ENCODE measurements at regions not wholly inside any gene's neighbourhood (a gene's known extent, or its start where the extent isn't known, plus 50 kb on each side); places are given as distances from the start of the nearest gene placed in this dataset.

DNA sequence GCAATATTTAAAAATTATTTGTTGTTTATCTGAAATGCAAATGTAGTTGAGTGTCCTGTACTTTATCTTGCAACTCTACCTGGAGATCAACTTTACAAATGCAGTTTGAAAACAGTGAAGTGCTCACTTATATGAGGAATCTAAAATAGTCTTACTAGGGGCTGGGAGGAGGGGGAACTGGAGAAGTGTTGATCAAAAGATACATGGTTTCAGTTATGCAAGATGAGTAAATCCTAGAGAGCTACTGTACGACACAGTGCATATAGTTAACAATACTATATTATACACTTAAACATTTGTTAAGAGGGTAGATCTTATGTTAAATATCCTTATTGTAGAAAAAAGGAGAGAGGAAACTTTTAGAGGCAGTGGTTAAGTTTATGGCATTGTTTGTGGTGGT lies 241.9 kb downstream of the BCL11A start:
- Histone ChIP-seq H3K4me1 (ENCODE audit: insufficient read depth, low read length) (no peaks in the 10 kb centered on the region), H4K20me1 (ENCODE audit: insufficient read depth, low read length) (no peaks in the 10 kb centered on the region), H3K9me3 (ENCODE audit: low read depth, low read length) (no peaks in the 10 kb centered on the region), H3K4me3 (ENCODE audit: insufficient read depth, low read length) (no peak overlapping the region), H2AFZ (ENCODE audit: low read length) (no peak overlapping the region), H3K27ac (ENCODE audit: low read depth, low read length) (no peak overlapping the region), H3K27me3 (ENCODE audit: insufficient read depth, low read length) (no peaks in the 10 kb centered on the region), H3K36me3 (ENCODE audit: insufficient read depth, low read length) (no peaks in the 10 kb centered on the region), H3K79me2 (ENCODE audit: insufficient read depth, low read length) (no peaks in the 10 kb centered on the region), H3K4me2 (ENCODE audit: insufficient read depth, low read length) (no peak overlapping the region)
- TF ChIP-seq, protein P1, sequence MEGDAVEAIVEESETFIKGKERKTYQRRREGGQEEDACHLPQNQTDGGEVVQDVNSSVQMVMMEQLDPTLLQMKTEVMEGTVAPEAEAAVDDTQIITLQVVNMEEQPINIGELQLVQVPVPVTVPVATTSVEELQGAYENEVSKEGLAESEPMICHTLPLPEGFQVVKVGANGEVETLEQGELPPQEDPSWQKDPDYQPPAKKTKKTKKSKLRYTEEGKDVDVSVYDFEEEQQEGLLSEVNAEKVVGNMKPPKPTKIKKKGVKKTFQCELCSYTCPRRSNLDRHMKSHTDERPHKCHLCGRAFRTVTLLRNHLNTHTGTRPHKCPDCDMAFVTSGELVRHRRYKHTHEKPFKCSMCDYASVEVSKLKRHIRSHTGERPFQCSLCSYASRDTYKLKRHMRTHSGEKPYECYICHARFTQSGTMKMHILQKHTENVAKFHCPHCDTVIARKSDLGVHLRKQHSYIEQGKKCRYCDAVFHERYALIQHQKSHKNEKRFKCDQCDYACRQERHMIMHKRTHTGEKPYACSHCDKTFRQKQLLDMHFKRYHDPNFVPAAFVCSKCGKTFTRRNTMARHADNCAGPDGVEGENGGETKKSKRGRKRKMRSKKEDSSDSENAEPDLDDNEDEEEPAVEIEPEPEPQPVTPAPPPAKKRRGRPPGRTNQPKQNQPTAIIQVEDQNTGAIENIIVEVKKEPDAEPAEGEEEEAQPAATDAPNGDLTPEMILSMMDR (IDR thresholded peaks at IDR 0.05; ENCODE audit: extremely low read depth, low read depth, low read length) = no peak
- no peak for DNase-seq (ENCODE audit: insufficient read length, low spot score, missing footprints)

DNA sequence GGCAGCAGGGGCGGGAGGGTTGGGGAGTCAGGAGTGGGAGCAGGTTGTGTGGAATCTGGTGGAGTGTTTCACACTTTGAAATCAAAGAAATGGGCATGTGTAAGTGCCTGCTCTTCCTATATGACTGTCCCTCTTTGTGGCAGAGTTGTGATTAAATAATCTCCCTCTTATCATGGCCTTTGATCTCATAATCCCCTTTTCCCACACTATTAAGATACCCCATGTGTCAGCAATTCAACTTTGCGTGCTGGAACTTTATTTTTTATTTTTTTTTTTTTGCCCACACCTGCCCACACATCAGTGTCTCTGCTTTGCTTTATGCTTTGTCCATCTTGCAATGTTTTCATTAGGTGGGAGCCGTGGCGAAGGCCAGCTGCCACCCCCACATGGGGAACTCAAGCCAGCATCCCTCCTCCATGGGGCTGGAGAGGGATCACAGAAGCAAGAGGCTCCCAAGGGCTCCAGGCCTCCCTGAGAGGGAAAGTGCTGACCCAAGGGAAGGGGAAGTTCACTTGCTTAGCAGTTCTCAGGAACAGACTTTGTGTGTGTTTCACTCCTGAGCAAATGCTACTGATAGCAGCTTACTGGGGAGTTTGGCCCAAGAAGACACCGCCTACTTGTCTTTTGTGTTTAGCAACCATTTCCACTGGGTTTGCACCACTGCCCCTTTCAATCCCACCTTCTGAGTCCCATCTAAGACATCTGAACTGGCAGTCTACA lies 243.4 kb downstream of the BCL11A start:
- Histone ChIP-seq H3K4me2 (ENCODE audit: insufficient read depth, low read length) (no peak overlapping the region), H3K4me3 (ENCODE audit: insufficient read depth, low read length) (no peak overlapping the region), H3K4me1 (ENCODE audit: insufficient read depth, low read length) (no peaks in the 10 kb centered on the region), H3K79me2 (ENCODE audit: insufficient read depth, low read length) (no peaks in the 10 kb centered on the region), H3K36me3 (ENCODE audit: insufficient read depth, low read length) (no peaks in the 10 kb centered on the region), H3K9me3 (ENCODE audit: low read depth, low read length) (no peaks in the 10 kb centered on the region), H2AFZ (ENCODE audit: low read length) (no peak overlapping the region), H3K27ac (ENCODE audit: low read depth, low read length) (no peak overlapping the region), H3K27me3 (ENCODE audit: insufficient read depth, low read length) (no peaks in the 10 kb centered on the region), H4K20me1 (ENCODE audit: insufficient read depth, low read length) (no peaks in the 10 kb centered on the region)
- TF ChIP-seq, protein P1 (IDR thresholded peaks at IDR 0.05; ENCODE audit: extremely low read depth, low read depth, low read length) = no peak
- DNase-seq (ENCODE audit: insufficient read length, low spot score, missing footprints) = no peak

DNA sequence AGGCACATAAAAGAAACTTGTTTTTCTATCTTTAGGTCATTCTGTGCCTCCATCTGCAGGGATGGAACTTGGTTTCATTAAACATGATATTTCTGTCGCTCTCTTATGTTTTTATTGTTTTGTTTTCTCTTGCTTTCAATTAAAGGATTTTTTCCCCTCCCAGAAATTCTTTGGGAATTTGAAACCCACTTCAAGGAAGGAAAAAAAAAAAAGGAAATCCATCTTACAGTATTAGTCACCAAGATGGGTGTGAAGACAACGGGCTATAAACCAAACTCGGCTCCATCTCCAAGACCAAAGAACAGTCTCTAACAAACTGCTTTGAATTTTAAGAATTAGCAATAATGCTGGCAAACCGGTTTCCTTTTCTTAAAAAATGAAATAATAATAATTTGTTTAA lies 244.1 kb downstream of the BCL11A start:
- H3K9me3 ChIP-seq (ENCODE audit: low read depth, low read length) = no peaks in the 10 kb centered on the region
- TF ChIP-seq, protein P1 (IDR thresholded peaks at IDR 0.05; ENCODE audit: extremely low read depth, low read depth, low read length) = no peak
- H3K4me1 ChIP-seq (ENCODE audit: insufficient read depth, low read length) = no peaks in the 10 kb centered on the region
- H3K4me3 ChIP-seq (ENCODE audit: insufficient read depth, low read length) = no peak overlapping the region
- H3K79me2 ChIP-seq (ENCODE audit: insufficient read depth, low read length) = no peaks in the 10 kb centered on the region
- no peak overlapping the region for H2AFZ ChIP-seq (ENCODE audit: low read length)
- no peak for DNase-seq (ENCODE audit: insufficient read length, low spot score, missing footprints)
- no peaks in the 10 kb centered on the region for H3K27me3 ChIP-seq (ENCODE audit: insufficient read depth, low read length)
- no peaks in the 10 kb centered on the region for H3K36me3 ChIP-seq (ENCODE audit: insufficient read depth, low read length)
- H3K4me2 ChIP-seq (ENCODE audit: insufficient read depth, low read length) = no peak overlapping the region
- no peak overlapping the region for H3K27ac ChIP-seq (ENCODE audit: low read depth, low read length)
- no peaks in the 10 kb centered on the region for H4K20me1 ChIP-seq (ENCODE audit: insufficient read depth, low read length)

DNA sequence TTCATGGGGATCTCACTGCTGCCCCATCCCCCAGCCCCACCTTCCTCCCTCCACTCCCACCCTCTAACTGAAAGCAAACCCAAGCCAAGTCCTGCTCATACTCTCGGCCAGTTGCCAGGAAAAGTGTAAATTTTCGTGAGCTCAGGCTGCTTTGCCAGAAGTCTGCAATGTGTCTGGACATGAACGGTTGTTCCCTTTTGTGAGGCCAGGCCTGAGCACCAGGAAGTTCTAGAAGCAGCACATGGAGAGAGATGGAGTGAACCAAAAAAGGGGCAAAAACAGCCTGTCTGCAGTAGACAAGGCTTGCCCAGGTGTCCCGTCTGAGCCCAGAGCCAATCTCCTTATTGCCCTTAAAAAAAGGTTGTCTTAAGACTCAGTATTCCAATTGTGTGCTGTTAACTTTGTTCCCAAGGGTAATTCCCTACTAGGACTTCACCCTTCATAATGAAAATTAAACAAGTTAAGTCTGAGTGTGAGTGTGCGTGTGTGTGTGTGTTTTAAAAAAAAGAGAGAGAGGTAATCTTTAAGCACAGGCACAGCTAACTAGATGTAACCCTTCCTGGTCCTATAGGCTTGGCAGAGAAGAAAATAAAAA lies 247.1 kb downstream of the BCL11A start:
- H3K4me1 ChIP-seq (ENCODE audit: insufficient read depth, low read length) = no peaks in the 10 kb centered on the region
- no peaks in the 10 kb centered on the region for H3K36me3 ChIP-seq (ENCODE audit: insufficient read depth, low read length)
- H3K27ac ChIP-seq (ENCODE audit: low read depth, low read length) = no peak overlapping the region
- TF ChIP-seq, protein P1 (IDR thresholded peaks at IDR 0.05; ENCODE audit: extremely low read depth, low read depth, low read length) = no peak
- no peaks in the 10 kb centered on the region for H4K20me1 ChIP-seq (ENCODE audit: insufficient read depth, low read length)
- H3K9me3 ChIP-seq (ENCODE audit: low read depth, low read length) = no peaks in the 10 kb centered on the region
- no peaks in the 10 kb centered on the region for H3K27me3 ChIP-seq (ENCODE audit: insufficient read depth, low read length)
- H3K4me2 ChIP-seq (ENCODE audit: insufficient read depth, low read length) = no peak overlapping the region
- no peak for DNase-seq (ENCODE audit: insufficient read length, low spot score, missing footprints)
- H2AFZ ChIP-seq (ENCODE audit: low read length) = no peak overlapping the region
- H3K4me3 ChIP-seq (ENCODE audit: insufficient read depth, low read length) = no peak overlapping the region
- no peaks in the 10 kb centered on the region for H3K79me2 ChIP-seq (ENCODE audit: insufficient read depth, low read length)

Data from osteoblast (primary cell).